ENCODE measurements at regions not wholly inside any gene's neighbourhood (a gene's known extent, or its start where the extent isn't known, plus 50 kb on each side); places are given as distances from the start of the nearest gene placed in this dataset.

GRCh38 chr12:125467363-125467762, 402.1 kb downstream of the AACS start:
- no peak for DNase-seq
- no peak for TF ChIP-seq CTCF (IDR thresholded peaks at IDR 0.05)
- no peaks in the 10 kb centered on the region for H3K9me3 Mint-ChIP-seq
- ATAC-seq = no peak
- no peaks in the 10 kb centered on the region for H3K27me3 Mint-ChIP-seq
- CTCF ChIA-PET = no interaction called here
- no peaks in the 10 kb centered on the region for H3K4me1 Mint-ChIP-seq (ENCODE audit: low read depth)
- intact Hi-C loops (cut with micrococcal nuclease) = no loop called here
- POLR2A ChIA-PET = no interaction called here
- H3K36me3 Mint-ChIP-seq (ENCODE audit: low read depth) = no peaks in the 10 kb centered on the region
- no peak overlapping the region for H3K27ac Mint-ChIP-seq
- H3K4me3 Mint-ChIP-seq = no peak overlapping the region

GRCh38 chr12:125469683-125470082, 404.4 kb downstream of the AACS start:
- H3K4me3 Mint-ChIP-seq = no peak overlapping the region
- intact Hi-C loops (cut with micrococcal nuclease) = no loop called here
- no peaks in the 10 kb centered on the region for H3K9me3 Mint-ChIP-seq
- DNase-seq (no peak), ATAC-seq (no peak)
- H3K27me3 Mint-ChIP-seq = no peaks in the 10 kb centered on the region
- no peak for TF ChIP-seq CTCF (IDR thresholded peaks at IDR 0.05)
- ChIA-PET POLR2A (no interaction called here), CTCF (no interaction called here)
- H3K36me3 Mint-ChIP-seq (ENCODE audit: low read depth) = no peaks in the 10 kb centered on the region
- no peaks in the 10 kb centered on the region for H3K4me1 Mint-ChIP-seq (ENCODE audit: low read depth)
- no peak overlapping the region for H3K27ac Mint-ChIP-seq

- intact Hi-C loops (cut with micrococcal nuclease) = no loop called here
- H3K36me3 Mint-ChIP-seq (ENCODE audit: low read depth) = no peaks in the 10 kb centered on the region
Observed at GRCh38 chr12:125470838-125471783, 405.9 kb downstream of the AACS start.

GRCh38 chr12:125473501-125473900, 408.3 kb downstream of the AACS start:
- H3K4me3 Mint-ChIP-seq = no peak overlapping the region
- no peak for ATAC-seq
- H3K9me3 Mint-ChIP-seq = no peaks in the 10 kb centered on the region
- ChIA-PET POLR2A (no interaction called here), CTCF (no interaction called here)
- H3K4me1 Mint-ChIP-seq (ENCODE audit: low read depth) = no peaks in the 10 kb centered on the region
- peaks cover 7% of the 10 kb centered on the region for H3K27me3 Mint-ChIP-seq
- intact Hi-C loops (cut with micrococcal nuclease) = no loop called here
- no peaks in the 10 kb centered on the region for H3K36me3 Mint-ChIP-seq (ENCODE audit: low read depth)
- DNase-seq = no peak
- H3K27ac Mint-ChIP-seq = no peak overlapping the region
- TF ChIP-seq CTCF (IDR thresholded peaks at IDR 0.05) = no peak

More at GRCh38 chr12:125470838-125471783, 405.9 kb downstream of the AACS start:
- H3K4me1 Mint-ChIP-seq (ENCODE audit: low read depth) = no peaks in the 10 kb centered on the region
- peaks cover 2% of the 10 kb centered on the region for H3K27me3 Mint-ChIP-seq
- no peak for TF ChIP-seq CTCF (IDR thresholded peaks at IDR 0.05)
- H3K27ac Mint-ChIP-seq = no peak overlapping the region
- no peak overlapping the region for H3K4me3 Mint-ChIP-seq
- DNase-seq (no peak), ATAC-seq (no peak)
- ChIA-PET CTCF (interaction anchor here (0.6 kb wide), 1 partner anchor 305 kb away, joined by 3 read pairs; no protein-coding TSS in a partner anchor), POLR2A (no interaction called here)
- H3K9me3 Mint-ChIP-seq = no peaks in the 10 kb centered on the region

- intact Hi-C loops (cut with micrococcal nuclease) = no loop called here
- ATAC-seq = no peak
- DNase-seq = no peak
- no peak for TF ChIP-seq CTCF (IDR thresholded peaks at IDR 0.05)
- Mint-ChIP-seq H3K36me3 (ENCODE audit: low read depth) (no peaks in the 10 kb centered on the region), H3K4me3 (no peak overlapping the region), H3K27me3 (no peaks in the 10 kb centered on the region), H3K9me3 (peaks cover 3% of the 10 kb centered on the region), H3K4me1 (ENCODE audit: low read depth) (no peaks in the 10 kb centered on the region), H3K27ac (no peak overlapping the region)
- ChIA-PET CTCF (no interaction called here), POLR2A (no interaction called here)
Observed at GRCh38 chr12:125487336-125487735, 422.1 kb downstream of the AACS start.
